GM19395 (cell line): ENCODE measurements at regions not wholly inside any gene's neighbourhood (a gene's known extent, or its start where the extent isn't known, plus 50 kb on each side); places are given as distances from the start of the nearest gene placed in this dataset.
"Not testable (repeated sequence)": the region's sequence is repeated elsewhere in the genome, so short reads cannot be mapped to it uniquely, and the experiment has no call there.

Experiments used
- ATAC-seq: cut with Tn5 transposase; IDR thresholded peaks from one replicate; pipeline ENCODE4 v1.9.1; 2021; ENCODE audit warnings: mild to moderate bottlenecking, moderate library complexity; ENCODE audit not compliant: unreplicated experiment

- no peak for ATAC-seq
Observed at GRCh38 chr15:70526221-70526973, 237.0 kb downstream of the UACA start.

- ATAC-seq, result no peak
Observed at GRCh38 chr15:70525551-70525950, 237.8 kb downstream of the UACA start.

GRCh38 chr15:70524470-70524869 lies 238.9 kb downstream of the UACA start:
- ATAC-seq, result no peak

- ATAC-seq, result no peak
Observed at GRCh38 chr15:70523616-70524015, 239.7 kb downstream of the UACA start.

GRCh38 chr15:70523192-70523591 lies 240.2 kb downstream of the UACA start:
- ATAC-seq, result no peak

- ATAC-seq, result no peak
Observed at GRCh38 chr15:70522323-70522966, 240.9 kb downstream of the UACA start.

GRCh38 chr15:70521576-70522322 lies 241.6 kb downstream of the UACA start:
- ATAC-seq, result no peak

- no peak for ATAC-seq
Observed at GRCh38 chr15:70519616-70520015, 243.7 kb downstream of the UACA start.

- ATAC-seq, result no peak
Observed at GRCh38 chr15:70519004-70519365, 244.4 kb downstream of the UACA start.

- ATAC-seq, result no peak
Observed at GRCh38 chr15:70518201-70519003, 245.0 kb downstream of the UACA start.

- ATAC-seq, result no peak
Observed at GRCh38 chr15:70517194-70517590, 246.2 kb downstream of the UACA start.

- no peak for ATAC-seq
Observed at GRCh38 chr15:70516408-70517193, 246.8 kb downstream of the UACA start.

GRCh38 chr15:70514251-70514650 lies 249.1 kb downstream of the UACA start:
- ATAC-seq, result no peak

- no peak for ATAC-seq
Observed at GRCh38 chr15:70513819-70514218, 249.5 kb downstream of the UACA start.

GRCh38 chr15:70512772-70513362 lies 250.5 kb downstream of the UACA start:
- ATAC-seq, result peak; percentile 60

- not testable (repeated sequence) for ATAC-seq
Observed at GRCh38 chr15:70511972-70512587, 251.3 kb downstream of the UACA start.

- ATAC-seq, result no peak
Observed at GRCh38 chr15:70510433-70510832, 252.9 kb downstream of the UACA start.

GRCh38 chr15:70509731-70510143 lies 253.6 kb downstream of the UACA start:
- no peak for ATAC-seq

GRCh38 chr15:70509282-70509662 lies 254.1 kb downstream of the UACA start:
- no peak for ATAC-seq
